Ectodermal cell (in vitro differentiated cells): ENCODE measurements at regions not wholly inside any gene's neighbourhood (a gene's known extent, or its start where the extent isn't known, plus 50 kb on each side); places are given as distances from the start of the nearest gene placed in this dataset.

Source experiments
- H3K27ac ChIP-seq: 2 replicates; pipeline ENCODE4 v1.7.0; 2013; ENCODE audit warnings: mild to moderate bottlenecking, low read depth, low read length; ENCODE audit not compliant: insufficient read depth, poor library complexity, severe bottlenecking
- H3K27me3 ChIP-seq: 2 replicates; pipeline ENCODE4 v1.7.0; 2013; ENCODE audit warnings: mild to moderate bottlenecking, low read length; ENCODE audit not compliant: insufficient read depth, control insufficient read depth, poor library complexity, severe bottlenecking
- H3K36me3 ChIP-seq: one replicate; pipeline ENCODE4 v1.7.0; 2013; ENCODE audit warnings: low read length; ENCODE audit not compliant: control insufficient read depth, insufficient read depth
- H3K4me1 ChIP-seq: one replicate; pipeline ENCODE4 v1.7.0; 2013; ENCODE audit warnings: low read length; ENCODE audit not compliant: control insufficient read depth, insufficient read depth
- H3K4me3 ChIP-seq: 2 replicates; pipeline ENCODE4 v1.7.0; 2013; ENCODE audit warnings: low read depth, low read length, control low read depth; ENCODE audit not compliant: insufficient read depth
- H3K9me3 ChIP-seq: 2 replicates; pipeline ENCODE4 v1.7.0; 2013; ENCODE audit warnings: mild to moderate bottlenecking, low read length, moderate library complexity; ENCODE audit not compliant: control insufficient read depth
- WGBS, 2 experiments: methylation state at CpG; one replicate each; pipeline ENCODE4 v1.1.7; 2013; ENCODE audit warnings: missing lambda C conversion rate in 2 of 2; 5-methylcytosine and 5-hydroxymethylcytosine counted together

DNA sequence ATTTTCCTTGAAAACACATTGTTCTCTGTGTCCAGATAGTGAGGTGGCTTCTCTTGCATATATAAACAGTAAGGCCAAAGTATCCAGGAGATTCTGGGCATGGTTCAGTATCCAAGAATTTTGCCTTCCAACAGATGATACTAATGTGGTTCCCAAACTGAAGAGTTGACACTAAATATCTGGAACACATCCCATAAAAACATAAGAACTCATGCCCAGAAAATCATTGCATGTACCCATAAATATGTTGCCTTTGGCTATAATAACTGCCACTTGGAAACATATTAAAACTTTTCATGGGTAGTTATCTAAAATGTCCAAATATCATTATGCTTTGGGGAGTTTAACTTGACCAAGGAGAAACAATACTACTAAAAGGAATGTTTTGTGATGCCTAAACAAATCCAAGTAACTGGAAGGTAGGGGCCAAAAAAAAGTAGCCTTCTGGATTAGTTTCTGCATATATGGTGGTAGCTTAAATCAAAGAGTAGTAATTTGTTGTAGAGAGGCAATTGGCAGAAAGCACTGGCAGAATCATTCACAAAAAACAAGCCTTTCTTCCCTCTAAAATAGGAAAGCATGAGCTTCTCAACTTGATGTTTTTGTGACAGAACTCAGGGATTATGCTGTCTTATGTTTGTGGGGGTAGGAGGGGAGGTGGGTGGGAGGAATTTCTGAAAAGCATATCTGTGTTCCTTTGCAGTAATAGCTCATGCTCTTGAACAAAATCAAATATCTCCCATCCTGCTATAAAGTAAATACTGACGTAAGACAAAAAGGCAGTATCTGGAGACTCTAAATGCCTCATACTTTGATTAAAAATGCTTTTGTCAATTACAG, 753.9 kb downstream of the TUSC7 start:
- 95 to 100% methylated on average over 1 of the region's 1 CpG for WGBS, 2 experiments
- no peak overlapping the region for H3K4me3 ChIP-seq
- no peak overlapping the region for H3K27ac ChIP-seq

GRCh38 chr3:117471831-117472230, 762.3 kb downstream of the TUSC7 start:
- Histone ChIP-seq H3K9me3 (no peaks in the 10 kb centered on the region), H3K36me3 (no peaks in the 10 kb centered on the region), H3K4me3 (no peak overlapping the region), H3K27me3 (no peaks in the 10 kb centered on the region), H3K27ac (no peak overlapping the region), H3K4me1 (no peaks in the 10 kb centered on the region)
- WGBS, 2 experiments: 0% methylated on average over 1 of the region's 1 CpG; no CpG with 5 or more reads in 1 of the 2 experiments

More for the DNA sequence above, 753.9 kb downstream of the TUSC7 start:
- Histone ChIP-seq H3K27me3 (no peaks in the 10 kb centered on the region), H3K4me1 (no peaks in the 10 kb centered on the region), H3K9me3 (no peaks in the 10 kb centered on the region), H3K36me3 (no peaks in the 10 kb centered on the region)

GRCh38 chr3:117473981-117474538, 764.5 kb downstream of the TUSC7 start:
- H3K4me1 ChIP-seq: no peaks in the 10 kb centered on the region
- no peaks in the 10 kb centered on the region for H3K36me3 ChIP-seq
- H3K27me3 ChIP-seq: no peaks in the 10 kb centered on the region
- no peak overlapping the region for H3K4me3 ChIP-seq
- H3K27ac ChIP-seq: no peak overlapping the region
- H3K9me3 ChIP-seq: no peaks in the 10 kb centered on the region
- WGBS, 2 experiments: 83 to 86% methylated on average over 7 of the region's 8 CpGs

- Histone ChIP-seq H3K4me1 (peaks cover 3% of the 10 kb centered on the region), H3K27me3 (no peaks in the 10 kb centered on the region), H3K9me3 (no peaks in the 10 kb centered on the region), H3K4me3 (no peak overlapping the region), H3K36me3 (no peaks in the 10 kb centered on the region), H3K27ac (no peak overlapping the region)
- 93 to 96% methylated on average over 2 of the region's 2 CpGs for WGBS, 2 experiments
Observed at GRCh38 chr3:117476572-117476971, 767.0 kb downstream of the TUSC7 start.

GRCh38 chr3:117477214-117477755, 767.7 kb downstream of the TUSC7 start:
- Histone ChIP-seq H3K36me3 (no peaks in the 10 kb centered on the region), H3K27ac (no peak overlapping the region), H3K4me3 (no peak overlapping the region), H3K4me1 (peaks cover 3% of the 10 kb centered on the region), H3K27me3 (no peaks in the 10 kb centered on the region), H3K9me3 (no peaks in the 10 kb centered on the region)
- 89 to 90% methylated on average over 6 of the region's 6 CpGs for WGBS, 2 experiments

DNA sequence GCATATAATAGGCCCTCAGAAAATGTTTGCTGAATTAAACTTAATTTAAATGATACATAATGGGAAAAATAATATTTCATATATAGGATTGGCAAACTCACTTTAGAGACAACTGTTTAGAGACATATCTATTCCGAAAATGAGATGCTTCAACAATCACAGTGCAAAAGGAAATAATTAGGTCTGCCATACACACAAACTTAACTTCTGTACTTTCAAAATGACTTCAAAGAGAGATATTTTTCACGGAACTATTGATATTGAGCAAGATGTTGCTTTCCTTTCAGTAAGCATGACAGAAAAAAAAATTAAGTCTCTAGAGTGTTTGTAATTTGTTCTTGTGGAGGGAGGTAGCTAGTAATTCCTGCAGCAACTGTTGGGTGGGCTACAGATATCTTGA, 769.5 kb downstream of the TUSC7 start:
- 95 to 97% methylated on average over 2 of the region's 2 CpGs for WGBS, 2 experiments

DNA sequence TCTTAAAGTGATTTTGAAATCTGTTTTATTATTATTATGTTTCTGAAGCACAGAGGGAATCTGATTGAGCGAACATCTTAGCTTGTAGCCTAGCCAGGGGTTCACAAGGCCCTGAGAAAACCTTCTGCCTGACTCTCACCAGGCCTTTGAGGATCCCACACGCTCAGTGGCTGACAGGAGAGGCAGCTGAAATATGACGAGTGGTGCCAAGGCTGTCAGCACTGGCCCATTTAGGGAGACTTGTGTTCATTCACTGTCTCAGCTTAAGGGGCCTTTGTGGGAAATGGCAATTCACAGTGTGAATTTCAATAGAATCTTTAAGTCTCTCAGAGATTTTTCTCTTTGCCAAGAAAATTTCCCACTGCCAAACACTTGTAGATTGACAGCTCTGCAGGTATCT, 770.9 kb downstream of the TUSC7 start:
- Histone ChIP-seq H3K9me3 (no peaks in the 10 kb centered on the region), H3K4me1 (peaks cover 3% of the 10 kb centered on the region), H3K4me3 (no peak overlapping the region), H3K36me3 (no peaks in the 10 kb centered on the region), H3K27me3 (no peaks in the 10 kb centered on the region), H3K27ac (no peak overlapping the region)
- 93 to 94% methylated on average over 3 of the region's 3 CpGs for WGBS, 2 experiments

More for the DNA sequence above, 769.5 kb downstream of the TUSC7 start:
- Histone ChIP-seq H3K9me3 (no peaks in the 10 kb centered on the region), H3K36me3 (no peaks in the 10 kb centered on the region), H3K27ac (no peak overlapping the region), H3K27me3 (no peaks in the 10 kb centered on the region), H3K4me3 (no peak overlapping the region), H3K4me1 (peaks cover 3% of the 10 kb centered on the region)

DNA sequence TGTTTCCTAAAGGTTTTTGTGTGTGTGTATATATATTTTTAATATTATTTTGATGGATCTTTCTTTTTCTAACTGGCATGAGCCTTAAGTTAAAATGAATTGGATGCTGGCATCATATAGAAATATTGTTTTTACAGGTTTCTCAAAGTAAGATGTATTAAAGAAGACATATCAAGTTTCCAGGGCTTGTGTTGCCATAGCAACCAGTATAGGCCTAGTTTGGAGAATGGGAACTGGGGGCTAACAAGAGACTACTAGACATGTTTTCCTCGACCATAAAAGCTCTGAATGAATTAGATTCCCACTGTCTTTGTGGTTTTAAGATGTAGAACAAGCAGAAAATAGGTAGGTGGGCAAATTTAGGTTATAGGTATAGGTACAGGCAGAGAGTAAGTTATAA, 771.4 kb downstream of the TUSC7 start:
- no peak overlapping the region for H3K4me3 ChIP-seq
- WGBS, 2 experiments: 89 to 95% methylated on average over 1 of the region's 1 CpG
- H3K9me3 ChIP-seq: no peaks in the 10 kb centered on the region
- no peaks in the 10 kb centered on the region for H3K27me3 ChIP-seq
- H3K36me3 ChIP-seq: no peaks in the 10 kb centered on the region
- H3K4me1 ChIP-seq: peaks cover 3% of the 10 kb centered on the region
- H3K27ac ChIP-seq: no peak overlapping the region

- Histone ChIP-seq H3K27me3 (no peaks in the 10 kb centered on the region), H3K9me3 (no peaks in the 10 kb centered on the region), H3K36me3 (no peaks in the 10 kb centered on the region), H3K4me3 (no peak overlapping the region), H3K27ac (no peak overlapping the region), H3K4me1 (peaks cover 13% of the 10 kb centered on the region)
- WGBS, 2 experiments: 85 to 96% methylated on average over 4 of the region's 4 CpGs
Observed at GRCh38 chr3:117483839-117484238, 774.3 kb downstream of the TUSC7 start.

GRCh38 chr3:117485841-117486240, 776.3 kb downstream of the TUSC7 start:
- H3K9me3 ChIP-seq: no peaks in the 10 kb centered on the region
- no peaks in the 10 kb centered on the region for H3K27me3 ChIP-seq
- no peak overlapping the region for H3K4me3 ChIP-seq
- no peak overlapping the region for H3K27ac ChIP-seq
- H3K36me3 ChIP-seq: no peaks in the 10 kb centered on the region
- H3K4me1 ChIP-seq: peaks cover 13% of the 10 kb centered on the region
